Adrenal gland (tissue), 5 donors: ENCODE measurements at regions not wholly inside any gene's neighbourhood (a gene's known extent, or its start where the extent isn't known, plus 50 kb on each side); places are given as distances from the start of the nearest gene placed in this dataset.

Experiments
- POLR2A ChIP-seq, 2 donors: fragments of 450-650 bp; IDR thresholded peaks; one replicate each; pipeline ENCODE4 v1.6.1; 2017; ENCODE audit warnings: antibody characterized with exemption in 2 of 2, mild to moderate bottlenecking in 2 of 2, moderate library complexity in 1 of 2
- TF ChIP-seq, protein P1 (sequence below), 6 experiments: fragments of 450-650 bp in 4 of 6; fragments of 200-600 bp in 2 of 6; sonication (generic) in 1 of 6; IDR thresholded peaks; 1 replicate in 5 of 6; 2 replicates in 1 of 6; pipeline versions ENCODE4 v1.5.1 to v1.8.0; 2016 to 2021; ENCODE audit warnings: antibody characterized with exemption in 6 of 6, mild to moderate bottlenecking in 2 of 6, moderate library complexity in 1 of 6
- donor health status: DM: no; HTN: no; CAD: no.

DNA sequence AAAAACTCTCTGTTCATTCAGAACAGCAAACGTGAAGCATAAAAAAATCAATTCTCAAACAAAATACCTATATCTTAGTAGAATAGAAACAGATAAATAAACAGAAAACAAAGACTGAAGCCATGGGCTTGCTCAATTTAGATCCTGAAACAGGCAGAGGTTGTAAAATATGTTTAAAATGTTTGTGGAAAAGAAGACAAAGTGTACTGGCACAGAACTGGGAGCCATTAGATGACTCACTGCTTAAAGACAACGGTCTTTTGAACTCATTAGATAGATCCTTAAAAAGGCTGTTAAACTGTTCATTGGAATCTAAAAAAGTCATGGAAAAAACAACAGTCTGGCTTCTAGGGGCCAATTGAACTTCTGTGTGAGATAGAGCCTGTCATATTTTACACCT lies 247.0 kb upstream of the NDST4 start:
- TF ChIP-seq, protein P1, sequence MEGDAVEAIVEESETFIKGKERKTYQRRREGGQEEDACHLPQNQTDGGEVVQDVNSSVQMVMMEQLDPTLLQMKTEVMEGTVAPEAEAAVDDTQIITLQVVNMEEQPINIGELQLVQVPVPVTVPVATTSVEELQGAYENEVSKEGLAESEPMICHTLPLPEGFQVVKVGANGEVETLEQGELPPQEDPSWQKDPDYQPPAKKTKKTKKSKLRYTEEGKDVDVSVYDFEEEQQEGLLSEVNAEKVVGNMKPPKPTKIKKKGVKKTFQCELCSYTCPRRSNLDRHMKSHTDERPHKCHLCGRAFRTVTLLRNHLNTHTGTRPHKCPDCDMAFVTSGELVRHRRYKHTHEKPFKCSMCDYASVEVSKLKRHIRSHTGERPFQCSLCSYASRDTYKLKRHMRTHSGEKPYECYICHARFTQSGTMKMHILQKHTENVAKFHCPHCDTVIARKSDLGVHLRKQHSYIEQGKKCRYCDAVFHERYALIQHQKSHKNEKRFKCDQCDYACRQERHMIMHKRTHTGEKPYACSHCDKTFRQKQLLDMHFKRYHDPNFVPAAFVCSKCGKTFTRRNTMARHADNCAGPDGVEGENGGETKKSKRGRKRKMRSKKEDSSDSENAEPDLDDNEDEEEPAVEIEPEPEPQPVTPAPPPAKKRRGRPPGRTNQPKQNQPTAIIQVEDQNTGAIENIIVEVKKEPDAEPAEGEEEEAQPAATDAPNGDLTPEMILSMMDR (IDR thresholded peaks at IDR 0.05), result no peak
- no peak for TF ChIP-seq POLR2A (IDR thresholded peaks at IDR 0.05)
